ENCODE measurements at regions not wholly inside any gene's neighbourhood (a gene's known extent, or its start where the extent isn't known, plus 50 kb on each side); places are given as distances from the start of the nearest gene placed in this dataset.
A peak's percentile ranks its signal among the peaks of the same experiment; 100 is the strongest.

DNA sequence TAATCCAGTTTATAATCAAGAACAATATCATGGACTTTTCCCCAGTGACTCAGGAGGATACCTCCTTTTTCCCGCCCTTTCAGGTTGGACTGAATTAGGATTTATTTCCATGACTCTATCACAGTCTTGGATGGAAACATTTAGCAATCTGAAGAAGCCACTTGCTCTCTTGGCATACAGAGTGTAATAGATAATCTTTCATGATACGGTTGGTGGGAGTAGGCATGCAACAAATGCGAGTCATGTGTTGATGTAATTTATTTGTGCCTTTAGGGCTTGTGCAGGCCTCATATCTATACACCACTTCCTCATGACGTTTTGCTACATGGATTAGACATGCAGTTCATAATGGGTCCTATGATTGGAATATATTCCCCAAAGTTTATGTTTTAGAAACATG is 54.2 kb upstream of the MCTP2 start:
- no peak for DNase-seq

GRCh38 chr15:94175420-94175819 is 55.9 kb upstream of the MCTP2 start:
- no peak for DNase-seq

GRCh38 chr15:94174399-94174802 is 57.0 kb upstream of the MCTP2 start:
- no peak for DNase-seq

- DNase-seq, result no peak
Observed at GRCh38 chr15:94168250-94168649, 63.1 kb upstream of the MCTP2 start.

- no peak for DNase-seq
Observed at GRCh38 chr15:94164971-94165370, 66.4 kb upstream of the MCTP2 start.

DNA sequence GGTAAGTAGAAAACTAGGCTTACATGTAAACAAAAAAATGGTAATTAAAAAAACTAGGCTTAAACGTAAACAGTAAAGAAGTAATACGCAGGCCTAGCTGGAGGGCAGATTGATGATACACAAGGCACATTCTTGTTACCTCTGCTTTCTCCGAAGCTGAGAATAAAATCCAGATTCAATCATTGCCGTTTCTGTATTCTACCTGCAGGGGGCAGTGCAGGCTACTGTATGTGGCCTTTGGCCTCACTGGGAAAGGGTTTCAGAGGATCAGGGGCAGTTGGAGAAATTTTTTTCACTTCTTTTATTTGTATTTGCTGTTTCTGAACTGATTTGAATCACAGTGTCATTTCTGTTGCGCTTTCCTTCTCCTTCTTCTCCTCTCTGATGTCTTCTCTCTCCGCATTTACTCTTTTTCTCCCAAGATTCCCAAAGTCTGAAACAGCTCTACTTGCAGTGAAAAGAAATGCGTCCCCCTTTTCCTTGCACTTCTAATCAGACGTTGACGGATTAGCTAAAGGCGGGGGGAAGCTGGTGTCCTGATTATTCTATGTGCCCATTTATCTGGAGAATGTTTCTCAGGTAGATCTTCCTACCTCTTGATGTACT is 67.1 kb upstream of the MCTP2 start:
- DNase-seq, result peak; percentile 44

DNA sequence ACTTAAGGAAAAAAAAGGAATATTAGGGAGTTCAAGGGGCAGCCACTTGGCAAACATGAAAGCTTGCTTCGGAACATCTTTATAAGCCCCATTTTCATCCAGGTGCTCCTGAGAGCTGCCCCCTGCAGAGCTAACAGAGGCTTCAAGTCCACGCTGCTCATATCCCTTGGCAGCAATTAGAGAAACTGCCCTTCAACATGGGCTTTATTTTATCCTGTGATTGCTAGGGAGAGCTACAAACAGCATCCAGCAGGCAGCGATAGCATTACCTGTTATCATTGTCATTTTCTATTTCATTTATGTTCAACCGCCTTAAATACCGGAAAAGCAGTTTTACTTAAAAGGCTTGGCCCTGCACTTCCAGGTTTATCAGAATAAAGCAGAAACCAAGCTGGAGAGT is 68.4 kb upstream of the MCTP2 start:
- no peak for DNase-seq

GRCh38 chr15:94154255-94154654 is 77.1 kb upstream of the MCTP2 start:
- no peak for DNase-seq

DNA sequence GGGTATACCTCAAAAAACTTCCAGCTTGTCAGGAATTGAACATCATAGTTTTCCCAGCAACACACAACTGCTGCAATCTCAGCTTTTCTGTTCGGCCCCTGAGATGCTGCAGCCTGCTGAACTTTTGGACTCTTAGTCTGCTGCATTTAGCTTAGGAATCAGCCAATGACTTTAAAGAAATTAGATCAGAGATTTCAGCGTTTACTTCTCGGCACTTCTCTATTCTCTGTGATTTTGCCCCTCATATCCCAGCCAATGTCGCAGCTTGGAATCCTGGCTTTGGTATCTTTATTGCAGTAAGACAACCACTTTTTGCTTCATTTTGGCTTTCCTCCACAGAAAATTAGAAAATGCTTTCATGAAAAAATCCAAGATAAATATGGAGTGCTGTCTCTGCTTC is 86.3 kb upstream of the MCTP2 start:
- DNase-seq, result no peak

GRCh38 chr15:94141802-94142201 is 89.6 kb upstream of the MCTP2 start:
- no peak for DNase-seq

DNA sequence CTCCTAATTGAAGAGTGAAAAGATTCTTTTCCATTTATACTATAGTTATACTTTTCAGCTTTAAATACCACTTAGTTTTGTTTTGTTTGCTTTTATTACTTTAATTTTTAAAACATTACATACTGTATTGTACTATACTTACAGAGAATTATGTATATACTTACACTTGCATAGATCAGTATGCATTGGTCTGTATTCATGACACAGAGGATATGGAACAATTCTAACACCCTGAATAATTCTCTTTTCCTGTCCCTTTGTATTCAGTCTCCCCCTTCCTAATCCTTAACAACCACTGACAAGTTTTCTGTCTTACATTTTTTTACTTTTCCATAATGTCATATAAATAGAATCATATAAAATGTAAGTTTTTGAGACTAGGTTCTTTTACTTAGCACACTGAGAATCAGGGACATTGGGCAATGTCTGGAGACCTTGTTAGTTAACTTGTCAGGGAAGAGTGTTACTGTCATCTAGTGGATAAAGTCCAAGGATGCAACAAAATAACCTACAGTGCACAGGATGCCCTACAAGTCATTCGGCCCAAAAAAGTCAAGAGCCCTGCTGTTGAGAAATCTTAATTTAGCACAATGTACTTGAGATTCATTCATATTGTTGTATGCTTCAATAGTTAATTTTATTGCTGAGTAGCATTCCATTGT is 95.7 kb upstream of the MCTP2 start:
- no peak for DNase-seq

DNA sequence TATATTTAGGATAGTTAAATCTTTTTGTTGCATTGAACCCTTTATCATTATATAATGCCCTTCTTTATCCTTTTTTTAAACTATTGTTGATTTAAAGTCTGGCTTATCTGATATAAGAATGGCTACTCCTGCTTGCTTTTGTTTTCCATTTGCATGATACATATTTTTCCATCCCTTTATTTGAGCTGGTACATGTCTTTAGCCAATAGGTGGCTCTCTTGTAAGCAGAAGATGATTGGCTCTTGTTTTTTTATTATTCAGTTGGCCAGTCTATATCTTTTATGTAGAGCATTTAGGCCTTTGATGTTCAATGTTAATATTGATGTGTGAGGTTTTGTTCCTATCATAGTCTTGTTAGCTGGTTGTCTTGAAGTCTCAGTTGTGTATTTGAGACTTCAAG is 99.5 kb upstream of the MCTP2 start:
- DNase-seq, result no peak

GRCh38 chr15:94130504-94130903 is 100.9 kb upstream of the MCTP2 start:
- DNase-seq, result no peak

DNA sequence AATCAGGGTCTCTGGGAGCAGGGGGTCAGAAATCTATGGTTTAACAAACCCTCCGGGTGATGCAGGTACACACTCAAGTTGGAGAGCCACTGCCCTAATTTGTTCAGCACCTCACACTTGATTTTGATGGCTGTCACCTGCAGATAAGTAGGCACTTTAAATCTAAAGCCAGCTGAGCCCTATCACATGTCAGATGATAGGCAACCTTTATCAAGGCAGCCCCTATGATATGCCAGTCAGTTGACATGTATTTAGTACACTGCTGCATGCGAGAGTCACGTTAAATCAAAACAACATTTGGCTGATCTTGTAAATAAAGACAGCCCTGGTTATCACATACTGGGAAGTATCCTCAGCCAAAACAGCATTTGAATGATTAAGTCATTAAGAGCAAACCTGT is 104.4 kb upstream of the MCTP2 start:
- no peak for DNase-seq

DNA sequence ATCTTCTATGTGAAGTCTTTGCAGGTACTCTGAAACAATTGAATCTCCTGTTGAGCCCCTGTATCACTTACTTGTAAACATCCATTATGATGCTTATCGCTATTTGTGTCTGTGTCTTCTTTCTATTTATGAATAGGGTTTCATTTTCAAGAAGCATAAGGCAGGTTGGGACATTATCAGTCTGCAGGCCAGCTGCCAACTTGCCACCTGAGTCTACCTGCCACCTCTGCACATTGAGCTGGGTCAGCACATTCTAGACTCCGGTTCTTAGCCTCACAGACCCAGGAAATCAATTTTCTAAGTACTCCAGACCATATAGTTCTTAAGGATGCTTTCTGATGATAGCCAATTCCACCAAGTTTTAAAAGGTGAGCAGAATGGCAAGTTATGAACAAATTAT is 105.7 kb upstream of the MCTP2 start:
- DNase-seq, result no peak

GRCh38 chr15:94125156-94125555 is 106.2 kb upstream of the MCTP2 start:
- no peak for DNase-seq

DNA sequence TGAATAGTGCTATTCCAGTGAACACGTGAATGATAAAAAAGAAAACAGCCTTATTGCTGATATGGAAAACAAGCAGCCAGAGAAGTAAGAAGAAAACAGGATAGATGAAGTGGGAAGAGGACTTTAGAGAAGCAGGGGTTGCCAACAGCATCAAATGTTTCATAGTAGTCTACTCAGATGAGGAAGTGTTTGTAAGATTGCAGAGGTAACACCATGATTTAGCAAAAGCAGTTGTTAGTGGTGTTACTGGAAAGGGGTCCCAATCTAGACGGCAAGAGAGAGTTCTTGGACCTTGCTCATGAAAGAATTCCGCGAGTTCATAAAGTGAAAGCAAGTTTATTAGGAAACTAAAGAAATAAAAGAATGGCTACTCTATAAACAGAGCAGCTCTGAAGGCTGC is 108.8 kb upstream of the MCTP2 start:
- DNase-seq, result no peak

- peak; percentile 79 for DNase-seq
Observed at GRCh38 chr15:94119923-94120775, 111.2 kb upstream of the MCTP2 start.

DNA sequence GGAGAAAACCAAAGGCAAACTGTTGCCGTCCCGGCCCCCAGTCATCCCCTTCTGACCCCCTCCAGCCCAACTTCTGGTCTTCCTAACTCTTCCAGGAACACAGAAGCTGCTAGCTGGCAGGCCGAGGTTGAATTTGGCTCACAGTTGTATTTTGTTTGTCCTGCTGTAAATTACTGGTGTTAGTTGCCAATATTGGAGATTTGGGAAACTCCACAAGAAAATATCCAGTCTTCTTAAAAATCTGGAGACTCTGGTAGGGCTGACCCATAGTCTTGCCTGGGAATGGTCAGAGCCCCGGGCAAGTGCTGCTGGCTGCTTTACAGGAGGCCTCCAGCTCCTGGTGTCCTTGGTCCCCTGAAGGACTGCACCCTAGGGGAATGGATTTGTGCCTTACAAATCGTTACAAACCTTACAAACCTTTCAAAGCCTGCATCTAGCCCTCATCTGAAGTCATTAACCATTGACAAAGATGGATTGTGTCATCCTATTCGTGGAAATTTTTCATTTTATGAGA is 112.0 kb upstream of the MCTP2 start:
- DNase-seq, result no peak

- DNase-seq, result peak; percentile 2
Observed at GRCh38 chr15:94110476-94111130, 120.8 kb upstream of the MCTP2 start.

DNA sequence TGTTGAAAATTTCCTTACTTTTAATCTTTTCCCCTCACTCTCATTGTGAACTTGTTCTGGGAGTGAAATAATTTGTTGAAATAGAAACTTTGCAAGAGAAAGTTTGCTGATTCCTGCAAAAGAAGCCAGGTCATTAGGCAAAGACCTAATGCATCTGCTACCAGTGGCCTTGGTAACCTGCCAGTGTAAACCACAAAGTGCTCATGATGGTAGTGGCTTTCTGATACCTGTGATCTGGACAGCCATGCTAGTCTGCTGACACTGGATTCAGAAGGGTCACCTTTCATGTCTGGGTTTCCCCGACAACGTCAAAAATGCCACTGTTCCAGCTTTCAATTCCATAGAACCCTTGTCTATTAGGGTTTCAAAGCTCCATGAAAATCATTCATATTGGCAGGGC is 123.7 kb upstream of the MCTP2 start:
- DNase-seq, result no peak

GRCh38 chr15:94105760-94106159 is 125.6 kb upstream of the MCTP2 start:
- DNase-seq, result no peak

DNA sequence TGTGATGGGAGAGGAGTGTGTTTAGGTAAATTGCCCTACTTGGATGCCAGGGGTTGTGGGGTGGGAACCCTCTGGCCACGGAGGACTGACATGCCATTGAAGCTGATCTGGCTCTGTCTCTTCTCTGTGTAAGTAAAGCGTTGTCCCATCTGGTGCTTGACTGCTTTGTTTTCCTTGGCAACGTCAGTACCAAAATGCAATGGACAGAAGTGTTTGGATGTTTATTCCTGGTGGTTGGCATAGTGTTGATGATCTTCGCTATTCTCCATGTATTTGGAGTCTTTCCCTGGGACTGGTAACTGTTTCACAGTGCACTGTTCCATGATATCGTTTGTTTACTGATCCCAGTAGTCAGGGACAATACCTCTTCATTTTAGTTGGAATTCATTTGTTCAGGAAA is 130.5 kb upstream of the MCTP2 start:
- DNase-seq, result no peak

DNA sequence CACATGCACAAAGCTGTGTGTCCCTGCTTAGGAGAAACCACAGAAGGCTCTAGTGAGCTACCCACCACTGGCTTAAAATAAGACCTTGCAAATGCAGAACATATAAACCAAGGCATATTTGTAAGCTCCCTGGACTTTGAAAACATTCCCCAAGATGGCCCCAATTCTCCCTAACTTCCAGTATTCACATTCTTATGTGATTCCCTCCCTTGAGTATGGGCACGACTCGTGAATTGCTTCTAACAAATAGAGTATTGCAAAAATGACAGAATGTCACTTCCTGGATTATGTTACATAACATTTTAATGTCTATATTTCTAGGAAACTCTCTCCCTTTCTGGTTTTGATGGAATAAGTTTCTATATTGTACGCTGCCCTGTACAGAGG is 131.8 kb upstream of the MCTP2 start:
- DNase-seq, result no peak

Measured in NCI-H774 (cell line).